GM23338 (cell line): ENCODE measurements at regions not wholly inside any gene's neighbourhood (a gene's known extent, or its start where the extent isn't known, plus 50 kb on each side); places are given as distances from the start of the nearest gene placed in this dataset.

Experiments used
- ATAC-seq: fragments of 200-7000 bp; cut with Tn5 transposase; 3 replicates; pipeline ENCODE4 v1.9.1; 2020
- DNase-seq: peaks from one replicate; pipeline ENCODE4 v3.0.0-alpha.2; 2015; ENCODE audit warnings: low spot score
- H2AFZ ChIP-seq: fragments of 200-600 bp; sonication (generic); 2 replicates; pipeline ENCODE4 v1.8.0; 2016; ENCODE audit warnings: antibody characterized with exemption, mild to moderate bottlenecking, moderate library complexity
- H3F3A ChIP-seq: fragments of 200-600 bp; sonication (generic); replicated peaks from 2 replicates; pipeline ENCODE4 v1.8.0; 2017; ENCODE audit warnings: antibody characterized with exemption, mixed run types, low read depth
- H3K27ac ChIP-seq: fragments of 200-600 bp; sonication (generic); 2 replicates; pipeline ENCODE4 v1.6.1; 2016; ENCODE audit warnings: low read depth
- H3K27me3 ChIP-seq: fragments of 200-600 bp; sonication (generic); 2 replicates; pipeline ENCODE4 v1.8.0; 2016; ENCODE audit warnings: mild to moderate bottlenecking, mixed run types, moderate library complexity; ENCODE audit not compliant: insufficient read depth
- H3K36me3 ChIP-seq: fragments of 200-600 bp; sonication (generic); 2 replicates; pipeline ENCODE4 v1.8.0; 2016; ENCODE audit warnings: mild to moderate bottlenecking; ENCODE audit not compliant: insufficient read depth
- H3K4me1 ChIP-seq: fragments of 200-600 bp; sonication (generic); 2 replicates; pipeline ENCODE4 v1.8.0; 2016; ENCODE audit warnings: mild to moderate bottlenecking, moderate library complexity; ENCODE audit not compliant: insufficient read depth
- H3K4me2 ChIP-seq: fragments of 200-600 bp; sonication (generic); 2 replicates; pipeline ENCODE4 v1.7.1; 2017; ENCODE audit warnings: mixed run types
- H3K4me3 ChIP-seq: fragments of 200-600 bp; sonication (generic); 2 replicates; pipeline ENCODE4 v1.6.1; 2016; ENCODE audit warnings: mixed run types
- H3K79me2 ChIP-seq: fragments of 200-600 bp; sonication (generic); replicated peaks from 2 replicates; pipeline ENCODE4 v1.8.0; 2017; ENCODE audit warnings: mild to moderate bottlenecking; ENCODE audit not compliant: insufficient read depth
- H3K9me2 ChIP-seq: fragments of 200-600 bp; sonication (generic); 2 replicates; pipeline ENCODE4 v1.8.0; 2017; ENCODE audit not compliant: insufficient read depth
- H4K20me1 ChIP-seq: fragments of 200-600 bp; sonication (generic); replicated peaks from 2 replicates; pipeline ENCODE4 v1.8.0; 2017; ENCODE audit warnings: mild to moderate bottlenecking; ENCODE audit not compliant: insufficient read depth
- H3K27ac Mint-ChIP-seq: 2 replicates; pipeline ENCODE4 v1.8.0; 2020; ENCODE audit warnings: inconsistent platforms, mild to moderate bottlenecking, moderate library complexity, mixed read lengths
- H3K27me3 Mint-ChIP-seq: 3 replicates; pipeline ENCODE4 v1.8.0; 2022; ENCODE audit warnings: low read depth, mild to moderate bottlenecking, moderate library complexity, mixed read lengths, inconsistent platforms; ENCODE audit not compliant: insufficient read depth, poor library complexity
- H3K36me3 Mint-ChIP-seq: 3 replicates; pipeline ENCODE4 v1.8.0; 2021; ENCODE audit warnings: low read depth, mild to moderate bottlenecking, inconsistent platforms, moderate library complexity, mixed read lengths
- H3K4me1 Mint-ChIP-seq: 3 replicates; pipeline ENCODE4 v1.8.0; 2020; ENCODE audit warnings: mild to moderate bottlenecking, inconsistent platforms, mixed read lengths
- H3K4me3 Mint-ChIP-seq: 3 replicates; pipeline ENCODE4 v1.8.0; 2021; ENCODE audit warnings: moderate library complexity, mild to moderate bottlenecking, inconsistent platforms, mixed read lengths
- H3K9me3 Mint-ChIP-seq: 3 replicates; pipeline ENCODE4 v1.8.0; 2020; ENCODE audit warnings: moderate library complexity, mild to moderate bottlenecking, inconsistent platforms, mixed read lengths
- CREB1 ChIP-seq: fragments of 250-450 bp; sonication (Bioruptor Pico); IDR thresholded peaks from 2 replicates; pipeline ENCODE4 v1.5.0; 2020; ENCODE audit warnings: low read depth, mild to moderate bottlenecking, moderate library complexity
- EZH2 ChIP-seq: fragments of 200-600 bp; sonication (generic); IDR thresholded peaks from one replicate; pipeline ENCODE4 v1.8.0; 2017; ENCODE audit warnings: antibody characterized with exemption, mild to moderate bottlenecking, low read depth; ENCODE audit not compliant: unreplicated experiment
- EZH2phosphoT487 ChIP-seq: fragments of 200-600 bp; sonication (generic); IDR thresholded peaks from one replicate; pipeline ENCODE4 v1.8.1; 2018; ENCODE audit warnings: antibody characterized with exemption; ENCODE audit not compliant: unreplicated experiment
- JUNB ChIP-seq: IDR thresholded peaks from one replicate; pipeline ENCODE4 v1.6.1; 2016; ENCODE audit warnings: antibody characterized with exemption; ENCODE audit not compliant: unreplicated experiment
- NANOG ChIP-seq: IDR thresholded peaks from 2 replicates; pipeline ENCODE4 v1.6.1; 2016; ENCODE audit warnings: antibody characterized with exemption, borderline replicate concordance
- POLR2AphosphoS5 ChIP-seq: IDR thresholded peaks from 2 replicates; pipeline ENCODE4 v1.6.1; 2016; ENCODE audit warnings: antibody characterized with exemption, low read depth
- STAT1 ChIP-seq: IDR thresholded peaks from one replicate; pipeline ENCODE4 v1.6.1; 2016; ENCODE audit warnings: antibody characterized with exemption; ENCODE audit not compliant: unreplicated experiment
- ZNF114 ChIP-seq: fragments of 250-450 bp; sonication (Bioruptor Pico); IDR thresholded peaks from 2 replicates; pipeline ENCODE4 v1.5.0; 2020; ENCODE audit warnings: mild to moderate bottlenecking, moderate library complexity
- ZNF331 ChIP-seq: fragments of 250-450 bp; sonication (Bioruptor Pico); IDR thresholded peaks from 2 replicates; pipeline ENCODE4 v1.5.0; 2020; ENCODE audit warnings: low read depth, mild to moderate bottlenecking, moderate library complexity
- TF ChIP-seq, protein P1 (sequence below), 2 experiments: fragments of 200-600 bp in 1 of 2; sonication (generic) in 1 of 2; conservative IDR thresholded peaks; 2 replicates each; pipeline versions ENCODE4 v1.5.1 to v1.6.1; 2016 to 2017; ENCODE audit warnings: antibody characterized with exemption in 2 of 2, low read depth in 2 of 2, mild to moderate bottlenecking in 2 of 2, moderate library complexity in 1 of 2
- TF ChIP-seq, protein P2 (sequence below): IDR thresholded peaks from 2 replicates; pipeline ENCODE4 v1.6.1; 2016; ENCODE audit warnings: antibody characterized with exemption
- TF ChIP-seq, protein P3 (sequence below): IDR thresholded peaks from one replicate; pipeline ENCODE4 v1.6.1; 2018; ENCODE audit warnings: antibody characterized with exemption; ENCODE audit not compliant: unreplicated experiment
- TF ChIP-seq, protein P4 (sequence below): fragments of 250-450 bp; sonication (Bioruptor Pico); IDR thresholded peaks from 2 replicates; pipeline ENCODE4 v1.5.0; 2020; ENCODE audit warnings: mild to moderate bottlenecking, moderate library complexity

GRCh38 chr5:84706678-84707641 is 322.3 kb upstream of the EDIL3 start:
- TF ChIP-seq EZH2, result no peak
- TF ChIP-seq EZH2phosphoT487, result no peak
- no peak for TF ChIP-seq ZNF331 (CRISPR knock-in tag)
- TF ChIP-seq CREB1, result no peak
- TF ChIP-seq, protein P1, sequence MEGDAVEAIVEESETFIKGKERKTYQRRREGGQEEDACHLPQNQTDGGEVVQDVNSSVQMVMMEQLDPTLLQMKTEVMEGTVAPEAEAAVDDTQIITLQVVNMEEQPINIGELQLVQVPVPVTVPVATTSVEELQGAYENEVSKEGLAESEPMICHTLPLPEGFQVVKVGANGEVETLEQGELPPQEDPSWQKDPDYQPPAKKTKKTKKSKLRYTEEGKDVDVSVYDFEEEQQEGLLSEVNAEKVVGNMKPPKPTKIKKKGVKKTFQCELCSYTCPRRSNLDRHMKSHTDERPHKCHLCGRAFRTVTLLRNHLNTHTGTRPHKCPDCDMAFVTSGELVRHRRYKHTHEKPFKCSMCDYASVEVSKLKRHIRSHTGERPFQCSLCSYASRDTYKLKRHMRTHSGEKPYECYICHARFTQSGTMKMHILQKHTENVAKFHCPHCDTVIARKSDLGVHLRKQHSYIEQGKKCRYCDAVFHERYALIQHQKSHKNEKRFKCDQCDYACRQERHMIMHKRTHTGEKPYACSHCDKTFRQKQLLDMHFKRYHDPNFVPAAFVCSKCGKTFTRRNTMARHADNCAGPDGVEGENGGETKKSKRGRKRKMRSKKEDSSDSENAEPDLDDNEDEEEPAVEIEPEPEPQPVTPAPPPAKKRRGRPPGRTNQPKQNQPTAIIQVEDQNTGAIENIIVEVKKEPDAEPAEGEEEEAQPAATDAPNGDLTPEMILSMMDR (conservative IDR thresholded peaks at IDR 0.05; ENCODE audit: low read depth in 2 of 2), result no peak
- TF ChIP-seq, protein P2, sequence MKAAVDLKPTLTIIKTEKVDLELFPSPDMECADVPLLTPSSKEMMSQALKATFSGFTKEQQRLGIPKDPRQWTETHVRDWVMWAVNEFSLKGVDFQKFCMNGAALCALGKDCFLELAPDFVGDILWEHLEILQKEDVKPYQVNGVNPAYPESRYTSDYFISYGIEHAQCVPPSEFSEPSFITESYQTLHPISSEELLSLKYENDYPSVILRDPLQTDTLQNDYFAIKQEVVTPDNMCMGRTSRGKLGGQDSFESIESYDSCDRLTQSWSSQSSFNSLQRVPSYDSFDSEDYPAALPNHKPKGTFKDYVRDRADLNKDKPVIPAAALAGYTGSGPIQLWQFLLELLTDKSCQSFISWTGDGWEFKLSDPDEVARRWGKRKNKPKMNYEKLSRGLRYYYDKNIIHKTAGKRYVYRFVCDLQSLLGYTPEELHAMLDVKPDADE, result no peak
- TF ChIP-seq, protein P3, sequence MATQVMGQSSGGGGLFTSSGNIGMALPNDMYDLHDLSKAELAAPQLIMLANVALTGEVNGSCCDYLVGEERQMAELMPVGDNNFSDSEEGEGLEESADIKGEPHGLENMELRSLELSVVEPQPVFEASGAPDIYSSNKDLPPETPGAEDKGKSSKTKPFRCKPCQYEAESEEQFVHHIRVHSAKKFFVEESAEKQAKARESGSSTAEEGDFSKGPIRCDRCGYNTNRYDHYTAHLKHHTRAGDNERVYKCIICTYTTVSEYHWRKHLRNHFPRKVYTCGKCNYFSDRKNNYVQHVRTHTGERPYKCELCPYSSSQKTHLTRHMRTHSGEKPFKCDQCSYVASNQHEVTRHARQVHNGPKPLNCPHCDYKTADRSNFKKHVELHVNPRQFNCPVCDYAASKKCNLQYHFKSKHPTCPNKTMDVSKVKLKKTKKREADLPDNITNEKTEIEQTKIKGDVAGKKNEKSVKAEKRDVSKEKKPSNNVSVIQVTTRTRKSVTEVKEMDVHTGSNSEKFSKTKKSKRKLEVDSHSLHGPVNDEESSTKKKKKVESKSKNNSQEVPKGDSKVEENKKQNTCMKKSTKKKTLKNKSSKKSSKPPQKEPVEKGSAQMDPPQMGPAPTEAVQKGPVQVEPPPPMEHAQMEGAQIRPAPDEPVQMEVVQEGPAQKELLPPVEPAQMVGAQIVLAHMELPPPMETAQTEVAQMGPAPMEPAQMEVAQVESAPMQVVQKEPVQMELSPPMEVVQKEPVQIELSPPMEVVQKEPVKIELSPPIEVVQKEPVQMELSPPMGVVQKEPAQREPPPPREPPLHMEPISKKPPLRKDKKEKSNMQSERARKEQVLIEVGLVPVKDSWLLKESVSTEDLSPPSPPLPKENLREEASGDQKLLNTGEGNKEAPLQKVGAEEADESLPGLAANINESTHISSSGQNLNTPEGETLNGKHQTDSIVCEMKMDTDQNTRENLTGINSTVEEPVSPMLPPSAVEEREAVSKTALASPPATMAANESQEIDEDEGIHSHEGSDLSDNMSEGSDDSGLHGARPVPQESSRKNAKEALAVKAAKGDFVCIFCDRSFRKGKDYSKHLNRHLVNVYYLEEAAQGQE, result no peak
- TF ChIP-seq POLR2AphosphoS5, result no peak
- TF ChIP-seq NANOG, result no peak
- TF ChIP-seq, protein P4, sequence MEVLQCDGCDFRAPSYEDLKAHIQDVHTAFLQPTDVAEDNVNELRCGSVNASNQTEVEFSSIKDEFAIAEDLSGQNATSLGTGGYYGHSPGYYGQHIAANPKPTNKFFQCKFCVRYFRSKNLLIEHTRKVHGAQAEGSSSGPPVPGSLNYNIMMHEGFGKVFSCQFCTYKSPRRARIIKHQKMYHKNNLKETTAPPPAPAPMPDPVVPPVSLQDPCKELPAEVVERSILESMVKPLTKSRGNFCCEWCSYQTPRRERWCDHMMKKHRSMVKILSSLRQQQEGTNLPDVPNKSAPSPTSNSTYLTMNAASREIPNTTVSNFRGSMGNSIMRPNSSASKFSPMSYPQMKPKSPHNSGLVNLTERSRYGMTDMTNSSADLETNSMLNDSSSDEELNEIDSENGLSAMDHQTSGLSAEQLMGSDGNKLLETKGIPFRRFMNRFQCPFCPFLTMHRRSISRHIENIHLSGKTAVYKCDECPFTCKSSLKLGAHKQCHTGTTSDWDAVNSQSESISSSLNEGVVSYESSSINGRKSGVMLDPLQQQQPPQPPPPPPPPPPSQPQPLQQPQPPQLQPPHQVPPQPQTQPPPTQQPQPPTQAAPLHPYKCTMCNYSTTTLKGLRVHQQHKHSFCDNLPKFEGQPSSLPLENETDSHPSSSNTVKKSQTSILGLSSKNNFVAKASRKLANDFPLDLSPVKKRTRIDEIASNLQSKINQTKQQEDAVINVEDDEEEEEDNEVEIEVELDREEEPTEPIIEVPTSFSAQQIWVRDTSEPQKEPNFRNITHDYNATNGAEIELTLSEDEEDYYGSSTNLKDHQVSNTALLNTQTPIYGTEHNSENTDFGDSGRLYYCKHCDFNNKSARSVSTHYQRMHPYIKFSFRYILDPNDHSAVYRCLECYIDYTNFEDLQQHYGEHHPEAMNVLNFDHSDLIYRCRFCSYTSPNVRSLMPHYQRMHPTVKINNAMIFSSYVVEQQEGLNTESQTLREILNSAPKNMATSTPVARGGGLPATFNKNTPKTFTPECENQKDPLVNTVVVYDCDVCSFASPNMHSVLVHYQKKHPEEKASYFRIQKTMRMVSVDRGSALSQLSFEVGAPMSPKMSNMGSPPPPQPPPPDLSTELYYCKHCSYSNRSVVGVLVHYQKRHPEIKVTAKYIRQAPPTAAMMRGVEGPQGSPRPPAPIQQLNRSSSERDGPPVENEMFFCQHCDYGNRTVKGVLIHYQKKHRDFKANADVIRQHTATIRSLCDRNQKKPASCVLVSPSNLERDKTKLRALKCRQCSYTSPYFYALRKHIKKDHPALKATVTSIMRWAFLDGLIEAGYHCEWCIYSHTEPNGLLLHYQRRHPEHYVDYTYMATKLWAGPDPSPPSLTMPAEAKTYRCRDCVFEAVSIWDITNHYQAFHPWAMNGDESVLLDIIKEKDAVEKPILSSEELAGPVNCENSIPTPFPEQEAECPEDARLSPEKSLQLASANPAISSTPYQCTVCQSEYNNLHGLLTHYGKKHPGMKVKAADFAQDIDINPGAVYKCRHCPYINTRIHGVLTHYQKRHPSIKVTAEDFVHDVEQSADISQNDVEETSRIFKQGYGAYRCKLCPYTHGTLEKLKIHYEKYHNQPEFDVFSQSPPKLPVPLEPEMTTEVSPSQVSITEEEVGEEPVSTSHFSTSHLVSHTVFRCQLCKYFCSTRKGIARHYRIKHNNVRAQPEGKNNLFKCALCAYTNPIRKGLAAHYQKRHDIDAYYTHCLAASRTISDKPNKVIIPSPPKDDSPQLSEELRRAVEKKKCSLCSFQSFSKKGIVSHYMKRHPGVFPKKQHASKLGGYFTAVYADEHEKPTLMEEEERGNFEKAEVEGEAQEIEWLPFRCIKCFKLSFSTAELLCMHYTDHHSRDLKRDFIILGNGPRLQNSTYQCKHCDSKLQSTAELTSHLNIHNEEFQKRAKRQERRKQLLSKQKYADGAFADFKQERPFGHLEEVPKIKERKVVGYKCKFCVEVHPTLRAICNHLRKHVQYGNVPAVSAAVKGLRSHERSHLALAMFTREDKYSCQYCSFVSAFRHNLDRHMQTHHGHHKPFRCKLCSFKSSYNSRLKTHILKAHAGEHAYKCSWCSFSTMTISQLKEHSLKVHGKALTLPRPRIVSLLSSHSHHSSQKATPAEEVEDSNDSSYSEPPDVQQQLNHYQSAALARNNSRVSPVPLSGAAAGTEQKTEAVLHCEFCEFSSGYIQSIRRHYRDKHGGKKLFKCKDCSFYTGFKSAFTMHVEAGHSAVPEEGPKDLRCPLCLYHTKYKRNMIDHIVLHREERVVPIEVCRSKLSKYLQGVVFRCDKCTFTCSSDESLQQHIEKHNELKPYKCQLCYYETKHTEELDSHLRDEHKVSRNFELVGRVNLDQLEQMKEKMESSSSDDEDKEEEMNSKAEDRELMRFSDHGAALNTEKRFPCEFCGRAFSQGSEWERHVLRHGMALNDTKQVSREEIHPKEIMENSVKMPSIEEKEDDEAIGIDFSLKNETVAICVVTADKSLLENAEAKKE (CRISPR knock-in tag), result no peak
- TF ChIP-seq JUNB, result no peak
- no peak for TF ChIP-seq ZNF114
- no peak for TF ChIP-seq STAT1
- peaks cover 12% of the 10 kb centered on the region for H3K4me1 Mint-ChIP-seq

More at GRCh38 chr5:84706678-84707641, 322.3 kb upstream of the EDIL3 start:
- H3K4me3 ChIP-seq, result no peak overlapping the region
- H3K4me3 Mint-ChIP-seq, result no peak overlapping the region
- H4K20me1 ChIP-seq, result no peaks in the 10 kb centered on the region
- H3K79me2 ChIP-seq, result no peaks in the 10 kb centered on the region
- no peaks in the 10 kb centered on the region for H3K36me3 ChIP-seq
- H3K27ac ChIP-seq, result no peak overlapping the region
- no peak overlapping the region for H3K27ac Mint-ChIP-seq
- H3K27me3 Mint-ChIP-seq, result peaks cover 4% of the 10 kb centered on the region
- H3K9me2 ChIP-seq, result no peaks in the 10 kb centered on the region
- peaks cover 6% of the 10 kb centered on the region for H3K9me3 Mint-ChIP-seq
- ATAC-seq (no peak), DNase-seq (no peak)
- H3K27me3 ChIP-seq, result no peaks in the 10 kb centered on the region
- no peak overlapping the region for H3K4me2 ChIP-seq
- peaks cover 7% of the 10 kb centered on the region for H3K4me1 ChIP-seq
- H3K36me3 Mint-ChIP-seq, result no peaks in the 10 kb centered on the region
- H2AFZ ChIP-seq, result no peak overlapping the region
- no peaks in the 10 kb centered on the region for H3F3A ChIP-seq
